ENCODE measurements at regions not wholly inside any gene's neighbourhood (a gene's known extent, or its start where the extent isn't known, plus 50 kb on each side); places are given as distances from the start of the nearest gene placed in this dataset.

- TF ChIP-seq CTCF (conservative IDR thresholded peaks at IDR 0.05; ENCODE audit: low read length) = no peak
- no peak for TF ChIP-seq EZH2phosphoT487 (IDR thresholded peaks at IDR 0.05; ENCODE audit: borderline replicate concordance)
These were observed 127.5 kb downstream of the RPLP1 start for GRCh38 chr15:69579950-69580618.

Measured in Loucy (cell line).